ENCODE measurements at regions not wholly inside any gene's neighbourhood (a gene's known extent, or its start where the extent isn't known, plus 50 kb on each side); places are given as distances from the start of the nearest gene placed in this dataset.

GRCh38 chr5:113909782-113910181 is 396.3 kb downstream of the YTHDC2 start:
- H3K27me3 Mint-ChIP-seq: no peaks in the 10 kb centered on the region
- CTCF ChIA-PET: no interaction called here
- DNase-seq: no peak
- H3K27ac Mint-ChIP-seq: no peak overlapping the region
- H3K36me3 Mint-ChIP-seq (ENCODE audit: low read depth): no peaks in the 10 kb centered on the region
- POLR2A ChIA-PET: no interaction called here
- peaks cover 2% of the 10 kb centered on the region for H3K9me3 Mint-ChIP-seq
- H3K4me3 Mint-ChIP-seq: no peak overlapping the region
- no peaks in the 10 kb centered on the region for H3K4me1 Mint-ChIP-seq

GRCh38 chr5:113917997-113918396 is 404.5 kb downstream of the YTHDC2 start:
- no peak for DNase-seq
- Mint-ChIP-seq H3K27ac (no peak overlapping the region), H3K9me3 (peaks cover 2% of the 10 kb centered on the region), H3K27me3 (no peaks in the 10 kb centered on the region), H3K4me3 (no peak overlapping the region), H3K4me1 (no peaks in the 10 kb centered on the region), H3K36me3 (ENCODE audit: low read depth) (no peaks in the 10 kb centered on the region)
- POLR2A ChIA-PET: no interaction called here
- CTCF ChIA-PET: interaction anchor here (0.6 kb wide), 1 partner anchor 684 kb away, joined by 3 read pairs; no protein-coding TSS in a partner anchor

- H3K36me3 Mint-ChIP-seq (ENCODE audit: low read depth): no peaks in the 10 kb centered on the region
- H3K27me3 Mint-ChIP-seq: no peaks in the 10 kb centered on the region
- H3K9me3 Mint-ChIP-seq: no peaks in the 10 kb centered on the region
- POLR2A ChIA-PET: no interaction called here
- H3K4me3 Mint-ChIP-seq: no peak overlapping the region
- H3K27ac Mint-ChIP-seq: no peak overlapping the region
- CTCF ChIA-PET: no interaction called here
- no peak for DNase-seq
- H3K4me1 Mint-ChIP-seq: no peaks in the 10 kb centered on the region
Observed at GRCh38 chr5:113922343-113922742, 408.8 kb downstream of the YTHDC2 start.

GRCh38 chr5:113935453-113935852 is 422.0 kb downstream of the YTHDC2 start:
- Mint-ChIP-seq H3K27me3 (no peaks in the 10 kb centered on the region), H3K36me3 (ENCODE audit: low read depth) (no peaks in the 10 kb centered on the region), H3K27ac (no peak overlapping the region), H3K4me3 (no peak overlapping the region), H3K9me3 (no peaks in the 10 kb centered on the region), H3K4me1 (no peaks in the 10 kb centered on the region)
- CTCF ChIA-PET: no interaction called here
- no peak for DNase-seq
- POLR2A ChIA-PET: no interaction called here

GRCh38 chr5:113937301-113937700 is 423.8 kb downstream of the YTHDC2 start:
- H3K4me3 Mint-ChIP-seq: no peak overlapping the region
- no peaks in the 10 kb centered on the region for H3K36me3 Mint-ChIP-seq (ENCODE audit: low read depth)
- H3K27me3 Mint-ChIP-seq: no peaks in the 10 kb centered on the region
- H3K9me3 Mint-ChIP-seq: peaks cover 2% of the 10 kb centered on the region
- ChIA-PET CTCF (no interaction called here), POLR2A (no interaction called here)
- H3K27ac Mint-ChIP-seq: no peak overlapping the region
- DNase-seq: no peak
- no peaks in the 10 kb centered on the region for H3K4me1 Mint-ChIP-seq

GRCh38 chr5:113939988-113940387 is 421.9 kb upstream of the KCNN2 start:
- ChIA-PET CTCF (no interaction called here), POLR2A (no interaction called here)
- Mint-ChIP-seq H3K27me3 (no peaks in the 10 kb centered on the region), H3K9me3 (peaks cover 4% of the 10 kb centered on the region), H3K4me3 (no peak overlapping the region), H3K27ac (no peak overlapping the region), H3K4me1 (no peaks in the 10 kb centered on the region), H3K36me3 (ENCODE audit: low read depth) (no peaks in the 10 kb centered on the region)
- DNase-seq: no peak

GRCh38 chr5:113950186-113950585 is 411.7 kb upstream of the KCNN2 start:
- ChIA-PET POLR2A (no interaction called here), CTCF (no interaction called here)

GRCh38 chr5:113965225-113965624 is 396.6 kb upstream of the KCNN2 start:
- ChIA-PET CTCF (no interaction called here), POLR2A (no interaction called here)
- Mint-ChIP-seq H3K4me1 (no peaks in the 10 kb centered on the region), H3K27me3 (no peaks in the 10 kb centered on the region), H3K36me3 (ENCODE audit: low read depth) (no peaks in the 10 kb centered on the region), H3K4me3 (no peak overlapping the region), H3K9me3 (peaks cover 9% of the 10 kb centered on the region), H3K27ac (no peak overlapping the region)
- DNase-seq: no peak

More at GRCh38 chr5:113950186-113950585, 411.7 kb upstream of the KCNN2 start:
- Mint-ChIP-seq H3K27me3 (no peaks in the 10 kb centered on the region), H3K27ac (no peak overlapping the region), H3K36me3 (ENCODE audit: low read depth) (no peaks in the 10 kb centered on the region), H3K9me3 (peaks cover 7% of the 10 kb centered on the region), H3K4me3 (no peak overlapping the region), H3K4me1 (no peaks in the 10 kb centered on the region)
- no peak for DNase-seq

- POLR2A ChIA-PET: no interaction called here
- H3K36me3 Mint-ChIP-seq (ENCODE audit: low read depth): no peaks in the 10 kb centered on the region
- peaks cover 6% of the 10 kb centered on the region for H3K9me3 Mint-ChIP-seq
- H3K4me3 Mint-ChIP-seq: no peak overlapping the region
- H3K4me1 Mint-ChIP-seq: no peaks in the 10 kb centered on the region
- no peak overlapping the region for H3K27ac Mint-ChIP-seq
- DNase-seq: no peak
- CTCF ChIA-PET: no interaction called here
- H3K27me3 Mint-ChIP-seq: no peaks in the 10 kb centered on the region
Observed at GRCh38 chr5:113969901-113970300, 392.0 kb upstream of the KCNN2 start.

GRCh38 chr5:113971454-113971853 is 390.4 kb upstream of the KCNN2 start:
- POLR2A ChIA-PET: no interaction called here
- Mint-ChIP-seq H3K27me3 (no peaks in the 10 kb centered on the region), H3K4me3 (no peak overlapping the region), H3K27ac (no peak overlapping the region), H3K4me1 (no peaks in the 10 kb centered on the region), H3K36me3 (ENCODE audit: low read depth) (no peaks in the 10 kb centered on the region), H3K9me3 (peaks cover 5% of the 10 kb centered on the region)
- CTCF ChIA-PET: no interaction called here
- DNase-seq: no peak

GRCh38 chr5:113974976-113975375 is 386.9 kb upstream of the KCNN2 start:
- no peak for DNase-seq
- no peaks in the 10 kb centered on the region for H3K36me3 Mint-ChIP-seq (ENCODE audit: low read depth)
- H3K27ac Mint-ChIP-seq: no peak overlapping the region
- no peak overlapping the region for H3K4me3 Mint-ChIP-seq
- no peaks in the 10 kb centered on the region for H3K27me3 Mint-ChIP-seq
- H3K4me1 Mint-ChIP-seq: no peaks in the 10 kb centered on the region
- POLR2A ChIA-PET: no interaction called here
- peaks cover 4% of the 10 kb centered on the region for H3K9me3 Mint-ChIP-seq
- CTCF ChIA-PET: no interaction called here

- no peak overlapping the region for H3K4me3 Mint-ChIP-seq
- DNase-seq: no peak
- H3K27ac Mint-ChIP-seq: no peak overlapping the region
- ChIA-PET CTCF (no interaction called here), POLR2A (no interaction called here)
- no peaks in the 10 kb centered on the region for H3K36me3 Mint-ChIP-seq (ENCODE audit: low read depth)
- no peaks in the 10 kb centered on the region for H3K4me1 Mint-ChIP-seq
- no peaks in the 10 kb centered on the region for H3K9me3 Mint-ChIP-seq
- H3K27me3 Mint-ChIP-seq: no peaks in the 10 kb centered on the region
Observed at GRCh38 chr5:113984928-113985327, 376.9 kb upstream of the KCNN2 start.

GRCh38 chr5:113985505-113985904 is 376.4 kb upstream of the KCNN2 start:
- no peak for DNase-seq
- no peaks in the 10 kb centered on the region for H3K36me3 Mint-ChIP-seq (ENCODE audit: low read depth)
- POLR2A ChIA-PET: no interaction called here
- H3K4me1 Mint-ChIP-seq: no peaks in the 10 kb centered on the region
- no peaks in the 10 kb centered on the region for H3K27me3 Mint-ChIP-seq
- no peaks in the 10 kb centered on the region for H3K9me3 Mint-ChIP-seq
- CTCF ChIA-PET: no interaction called here
- H3K4me3 Mint-ChIP-seq: no peak overlapping the region
- H3K27ac Mint-ChIP-seq: no peak overlapping the region

- H3K27ac Mint-ChIP-seq: no peak overlapping the region
- H3K27me3 Mint-ChIP-seq: no peaks in the 10 kb centered on the region
- no peaks in the 10 kb centered on the region for H3K36me3 Mint-ChIP-seq (ENCODE audit: low read depth)
- CTCF ChIA-PET: no interaction called here
- H3K4me1 Mint-ChIP-seq: no peaks in the 10 kb centered on the region
- no peak for DNase-seq
- no peak overlapping the region for H3K4me3 Mint-ChIP-seq
- POLR2A ChIA-PET: no interaction called here
- no peaks in the 10 kb centered on the region for H3K9me3 Mint-ChIP-seq
Observed at GRCh38 chr5:113989278-113989912, 372.5 kb upstream of the KCNN2 start.

GRCh38 chr5:113989913-113990305 is 372.0 kb upstream of the KCNN2 start:
- DNase-seq: no peak
- H3K27me3 Mint-ChIP-seq: no peaks in the 10 kb centered on the region
- no peaks in the 10 kb centered on the region for H3K4me1 Mint-ChIP-seq
- no peak overlapping the region for H3K4me3 Mint-ChIP-seq
- no peaks in the 10 kb centered on the region for H3K36me3 Mint-ChIP-seq (ENCODE audit: low read depth)
- no peak overlapping the region for H3K27ac Mint-ChIP-seq
- no peaks in the 10 kb centered on the region for H3K9me3 Mint-ChIP-seq
- ChIA-PET POLR2A (no interaction called here), CTCF (no interaction called here)
